Type B pancreatic cell (in vitro differentiated cells): ENCODE measurements at regions not wholly inside any gene's neighbourhood (a gene's known extent, or its start where the extent isn't known, plus 50 kb on each side); places are given as distances from the start of the nearest gene placed in this dataset.
A peak's percentile ranks its signal among the peaks of the same experiment; 100 is the strongest.

Experiments
- DNase-seq: peaks from one replicate; pipeline ENCODE4 v3.0.0; 2021; ENCODE audit warnings: mixed read lengths; ENCODE audit not compliant: unreplicated experiment; ENCODE audit errors: extremely low spot score
- H3K27ac Mint-ChIP-seq: 2 replicates; pipeline ENCODE4 v1.8.0; 2021; ENCODE audit warnings: mild to moderate bottlenecking, mixed read lengths
- H3K27me3 Mint-ChIP-seq: 2 replicates; pipeline ENCODE4 v1.8.0; 2021; ENCODE audit warnings: mixed read lengths
- H3K36me3 Mint-ChIP-seq: 2 replicates; pipeline ENCODE4 v1.8.0; 2021; ENCODE audit warnings: mixed read lengths
- H3K4me1 Mint-ChIP-seq: one replicate; pipeline ENCODE4 v1.8.0; 2021; ENCODE audit warnings: mixed read lengths; ENCODE audit not compliant: unreplicated experiment
- H3K4me3 Mint-ChIP-seq: 2 replicates; pipeline ENCODE4 v1.8.0; 2021; ENCODE audit warnings: mild to moderate bottlenecking, mixed read lengths
- H3K9me3 Mint-ChIP-seq: 2 replicates; pipeline ENCODE4 v1.8.0; 2021; ENCODE audit warnings: mixed read lengths
- TF ChIP-seq, protein P1 (sequence below): fragments of 200-600 bp; sonication (generic); conservative IDR thresholded peaks from 2 replicates; pipeline ENCODE4 v1.5.0; 2021; ENCODE audit warnings: antibody characterized with exemption, mild to moderate bottlenecking

GRCh38 chr18:40415176-40415791 is 1539.8 kb upstream of the PIK3C3 start:
- no peaks in the 10 kb centered on the region for H3K36me3 Mint-ChIP-seq
- peaks cover 11% of the 10 kb centered on the region for H3K4me1 Mint-ChIP-seq
- no peaks in the 10 kb centered on the region for H3K27me3 Mint-ChIP-seq
- TF ChIP-seq, protein P1, sequence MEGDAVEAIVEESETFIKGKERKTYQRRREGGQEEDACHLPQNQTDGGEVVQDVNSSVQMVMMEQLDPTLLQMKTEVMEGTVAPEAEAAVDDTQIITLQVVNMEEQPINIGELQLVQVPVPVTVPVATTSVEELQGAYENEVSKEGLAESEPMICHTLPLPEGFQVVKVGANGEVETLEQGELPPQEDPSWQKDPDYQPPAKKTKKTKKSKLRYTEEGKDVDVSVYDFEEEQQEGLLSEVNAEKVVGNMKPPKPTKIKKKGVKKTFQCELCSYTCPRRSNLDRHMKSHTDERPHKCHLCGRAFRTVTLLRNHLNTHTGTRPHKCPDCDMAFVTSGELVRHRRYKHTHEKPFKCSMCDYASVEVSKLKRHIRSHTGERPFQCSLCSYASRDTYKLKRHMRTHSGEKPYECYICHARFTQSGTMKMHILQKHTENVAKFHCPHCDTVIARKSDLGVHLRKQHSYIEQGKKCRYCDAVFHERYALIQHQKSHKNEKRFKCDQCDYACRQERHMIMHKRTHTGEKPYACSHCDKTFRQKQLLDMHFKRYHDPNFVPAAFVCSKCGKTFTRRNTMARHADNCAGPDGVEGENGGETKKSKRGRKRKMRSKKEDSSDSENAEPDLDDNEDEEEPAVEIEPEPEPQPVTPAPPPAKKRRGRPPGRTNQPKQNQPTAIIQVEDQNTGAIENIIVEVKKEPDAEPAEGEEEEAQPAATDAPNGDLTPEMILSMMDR = no peak
- peaks cover 12% of the 10 kb centered on the region for H3K9me3 Mint-ChIP-seq
- H3K27ac Mint-ChIP-seq = no peak overlapping the region
- no peak for DNase-seq
- no peak overlapping the region for H3K4me3 Mint-ChIP-seq

DNA sequence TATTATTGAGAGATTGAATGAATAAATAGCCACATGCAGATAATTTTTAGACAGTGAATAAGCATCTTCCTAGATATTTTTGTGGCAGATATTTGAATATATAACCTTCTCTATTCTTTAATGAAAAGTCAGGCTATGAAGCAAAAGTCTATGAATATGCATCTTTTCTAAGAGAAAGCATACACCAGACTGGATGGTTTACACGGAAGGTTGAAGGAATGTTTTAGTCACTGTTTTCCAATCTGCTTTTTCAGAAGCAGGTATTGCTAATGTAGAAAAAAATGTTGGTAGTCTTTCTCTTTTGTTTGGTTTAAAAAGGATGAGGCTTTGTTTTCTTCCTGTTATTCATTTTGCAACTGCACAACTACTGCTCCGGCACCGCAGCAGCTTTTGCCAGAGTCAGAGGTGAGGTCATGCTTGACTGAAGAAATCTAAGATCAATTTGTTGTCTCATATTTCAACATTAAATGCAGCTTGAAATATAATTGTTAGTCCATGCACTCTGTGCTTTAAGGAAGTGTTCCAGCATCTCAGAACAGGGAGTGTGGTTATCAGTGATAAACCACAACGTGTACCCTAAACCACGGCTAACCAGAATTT is 1540.8 kb upstream of the PIK3C3 start:
- DNase-seq = no peak
- H3K4me1 Mint-ChIP-seq = peaks cover 11% of the 10 kb centered on the region
- H3K27ac Mint-ChIP-seq = peak overlapping the region; percentile 13
- no peak overlapping the region for H3K4me3 Mint-ChIP-seq
- TF ChIP-seq, protein P1 = no peak
- peaks cover 8% of the 10 kb centered on the region for H3K9me3 Mint-ChIP-seq
- no peaks in the 10 kb centered on the region for H3K36me3 Mint-ChIP-seq
- H3K27me3 Mint-ChIP-seq = no peaks in the 10 kb centered on the region

DNA sequence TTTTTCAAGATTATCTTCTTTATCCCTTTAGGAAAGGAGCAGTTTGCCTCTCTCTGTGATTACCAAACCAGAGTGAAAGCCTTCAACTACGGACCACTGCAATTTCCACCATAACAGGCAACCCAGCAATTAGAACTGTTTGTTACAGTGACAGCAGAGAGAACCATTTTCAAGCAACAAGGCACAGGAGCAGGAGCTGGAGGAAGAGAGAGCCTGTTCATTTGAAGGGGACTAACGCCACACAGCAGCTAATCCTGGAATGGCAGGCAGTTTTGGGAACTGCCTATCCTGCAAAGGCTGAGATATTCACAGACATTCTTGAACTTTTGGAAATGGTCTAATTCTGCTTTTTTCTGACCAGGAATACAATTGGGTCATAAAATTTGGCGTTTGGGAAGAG is 1541.9 kb upstream of the PIK3C3 start:
- Mint-ChIP-seq H3K27ac (no peak overlapping the region), H3K4me3 (no peak overlapping the region), H3K9me3 (peaks cover 5% of the 10 kb centered on the region), H3K36me3 (no peaks in the 10 kb centered on the region), H3K27me3 (no peaks in the 10 kb centered on the region), H3K4me1 (peaks cover 11% of the 10 kb centered on the region)
- TF ChIP-seq, protein P1 = peak; percentile 75
- no peak for DNase-seq

- no peak overlapping the region for H3K4me3 Mint-ChIP-seq
- H3K27me3 Mint-ChIP-seq = no peaks in the 10 kb centered on the region
- no peaks in the 10 kb centered on the region for H3K36me3 Mint-ChIP-seq
- H3K27ac Mint-ChIP-seq = no peak overlapping the region
- H3K4me1 Mint-ChIP-seq = peaks cover 17% of the 10 kb centered on the region
- DNase-seq = no peak
- H3K9me3 Mint-ChIP-seq = peaks cover 4% of the 10 kb centered on the region
- TF ChIP-seq, protein P1 = no peak
Measured at GRCh38 chr18:40412410-40412809, 1542.6 kb upstream of the PIK3C3 start.

- TF ChIP-seq, protein P1 = no peak
- DNase-seq = no peak
- no peaks in the 10 kb centered on the region for H3K36me3 Mint-ChIP-seq
- H3K9me3 Mint-ChIP-seq = peaks cover 4% of the 10 kb centered on the region
- peaks cover 7% of the 10 kb centered on the region for H3K4me1 Mint-ChIP-seq
- peak overlapping the region; percentile 52 for H3K27ac Mint-ChIP-seq
- H3K4me3 Mint-ChIP-seq = no peak overlapping the region
- no peaks in the 10 kb centered on the region for H3K27me3 Mint-ChIP-seq
Measured at GRCh38 chr18:40407909-40408308, 1547.1 kb upstream of the PIK3C3 start.
